HG02623 (cell line): ENCODE measurements at regions not wholly inside any gene's neighbourhood (a gene's known extent, or its start where the extent isn't known, plus 50 kb on each side); places are given as distances from the start of the nearest gene placed in this dataset.
"Not testable (repeated sequence)": the region's sequence is repeated elsewhere in the genome, so short reads cannot be mapped to it uniquely, and the experiment has no call there.

ENCODE experiments used
- ATAC-seq: cut with Tn5 transposase; IDR thresholded peaks from one replicate; pipeline ENCODE4 v1.9.1; 2021; ENCODE audit warnings: moderate library complexity; ENCODE audit not compliant: unreplicated experiment

DNA sequence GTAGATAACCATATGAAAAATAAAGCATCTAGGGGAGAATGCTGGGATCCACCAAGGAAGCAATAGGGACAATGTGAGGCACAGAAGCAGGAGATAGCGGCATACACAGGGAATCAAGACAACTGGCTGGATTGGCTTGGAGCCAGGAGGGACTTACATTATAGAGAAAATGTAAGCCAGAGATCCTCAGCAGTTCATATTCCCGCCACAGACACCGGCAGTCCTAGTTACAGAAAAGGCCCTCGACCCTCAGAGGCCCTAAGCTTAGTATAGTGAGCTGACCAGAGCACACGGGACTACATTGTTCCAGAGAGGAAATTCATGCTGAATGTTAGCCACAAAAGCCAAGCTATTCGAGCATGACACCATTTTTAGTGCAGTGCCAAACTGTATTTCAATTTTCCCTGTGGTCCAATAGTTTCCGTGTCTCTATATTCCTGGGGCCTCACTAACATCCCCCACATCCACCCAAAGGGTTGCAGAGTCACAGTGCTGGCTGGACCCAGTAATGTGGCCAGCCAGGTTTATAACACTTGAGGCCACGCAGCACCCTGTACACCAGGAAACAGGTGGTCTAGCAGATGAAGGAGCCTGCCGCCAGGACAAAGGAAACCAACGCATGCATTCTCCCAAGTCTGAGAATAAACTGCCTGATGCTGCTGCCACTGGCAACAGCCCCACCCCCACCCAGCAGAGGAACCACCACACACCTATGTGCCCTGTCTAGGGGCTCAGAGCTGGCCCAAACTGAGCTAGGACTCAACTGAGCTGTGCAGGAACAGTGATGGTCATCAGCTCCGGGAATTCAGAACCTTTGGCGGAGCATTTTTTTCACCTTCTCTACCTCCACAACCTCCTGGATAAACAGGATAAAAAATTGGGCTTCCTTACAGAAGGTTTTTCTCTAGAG lies 693.2 kb upstream of the CHD1 start:
- no peak for ATAC-seq

DNA sequence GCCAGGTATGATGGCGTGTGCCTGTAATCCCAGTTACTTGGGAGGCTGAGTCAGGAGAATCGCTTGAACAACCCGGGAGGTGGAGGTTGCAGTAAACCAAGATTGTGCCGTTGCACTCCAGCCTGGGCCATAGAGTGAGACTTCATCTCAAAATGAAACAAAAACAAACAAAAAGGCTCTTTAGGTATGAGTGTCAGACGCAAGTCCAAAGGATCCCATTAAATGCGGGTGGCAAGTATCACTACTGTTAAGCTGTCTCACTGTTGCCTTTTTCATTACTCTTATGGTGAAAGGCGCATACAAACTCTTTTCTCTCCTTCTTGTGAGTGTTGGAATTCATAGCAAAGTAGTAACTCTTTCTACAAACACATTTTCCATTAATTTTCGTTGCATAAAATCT lies 688.5 kb upstream of the CHD1 start:
- ATAC-seq, result no peak

DNA sequence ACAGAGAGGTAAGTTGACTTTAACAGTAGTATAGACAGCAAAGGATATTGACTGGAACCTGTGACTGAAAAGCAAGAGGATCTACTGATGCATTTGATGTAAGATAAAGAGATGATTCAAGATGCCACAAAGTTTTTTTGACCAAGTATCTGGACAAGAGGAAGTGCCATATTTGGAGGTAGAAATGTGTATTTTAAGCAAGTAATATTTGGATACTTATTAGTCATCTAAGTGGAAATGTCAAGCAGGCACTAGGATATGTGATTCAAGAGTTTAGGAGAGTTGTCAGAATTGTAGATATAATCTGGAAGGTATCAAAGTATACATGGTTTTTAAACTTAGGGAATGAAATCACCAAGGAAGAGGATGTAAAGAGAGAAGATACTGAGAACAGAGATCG lies 686.1 kb upstream of the CHD1 start:
- no peak for ATAC-seq

- no peak for ATAC-seq
Measured at GRCh38 chr5:99607124-99607523, 678.3 kb upstream of the CHD1 start.

- no peak for ATAC-seq
Measured at GRCh38 chr5:99605904-99606303, 677.1 kb upstream of the CHD1 start.

- ATAC-seq, result no peak
Measured at GRCh38 chr5:99600952-99601351, 672.1 kb upstream of the CHD1 start.

- no peak for ATAC-seq
Measured at GRCh38 chr5:99590806-99591205, 662.0 kb upstream of the CHD1 start.

- no peak for ATAC-seq
Measured at GRCh38 chr5:99589424-99589823, 660.6 kb upstream of the CHD1 start.

GRCh38 chr5:99587983-99588382 lies 659.2 kb upstream of the CHD1 start:
- ATAC-seq, result no peak

GRCh38 chr5:99586878-99587277 lies 658.1 kb upstream of the CHD1 start:
- no peak for ATAC-seq

- ATAC-seq, result not testable (repeated sequence)
Measured at GRCh38 chr5:99581204-99581603, 652.4 kb upstream of the CHD1 start.

GRCh38 chr5:99562937-99563627 lies 634.3 kb upstream of the CHD1 start:
- not testable (repeated sequence) for ATAC-seq

DNA sequence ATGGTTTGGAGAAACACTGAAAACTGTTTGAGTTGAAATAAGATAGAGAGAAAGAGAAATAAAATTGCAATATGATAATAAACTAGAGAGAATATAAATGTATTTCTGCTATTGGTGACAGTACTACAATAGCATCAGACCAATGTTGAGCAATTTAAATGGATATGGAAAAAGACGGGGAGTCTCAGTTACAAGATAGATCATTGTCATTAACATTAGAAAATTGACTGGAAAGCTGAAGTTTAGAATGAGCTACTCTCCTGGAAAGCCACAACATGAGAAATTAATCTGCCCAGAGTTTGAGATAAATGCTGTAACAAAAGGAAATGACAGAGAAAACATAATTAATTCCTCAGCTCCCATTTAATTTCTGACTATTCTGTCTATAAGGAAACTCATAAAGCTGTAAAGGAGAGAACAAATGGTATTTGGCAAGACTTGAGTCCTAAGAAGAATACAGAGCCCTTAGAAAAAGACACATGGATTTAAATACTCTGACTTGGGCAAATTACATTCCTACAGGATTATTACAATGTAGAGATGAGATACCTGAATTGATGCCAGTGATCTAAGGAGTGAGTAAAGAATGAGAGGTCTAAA lies 624.5 kb upstream of the CHD1 start:
- no peak for ATAC-seq

DNA sequence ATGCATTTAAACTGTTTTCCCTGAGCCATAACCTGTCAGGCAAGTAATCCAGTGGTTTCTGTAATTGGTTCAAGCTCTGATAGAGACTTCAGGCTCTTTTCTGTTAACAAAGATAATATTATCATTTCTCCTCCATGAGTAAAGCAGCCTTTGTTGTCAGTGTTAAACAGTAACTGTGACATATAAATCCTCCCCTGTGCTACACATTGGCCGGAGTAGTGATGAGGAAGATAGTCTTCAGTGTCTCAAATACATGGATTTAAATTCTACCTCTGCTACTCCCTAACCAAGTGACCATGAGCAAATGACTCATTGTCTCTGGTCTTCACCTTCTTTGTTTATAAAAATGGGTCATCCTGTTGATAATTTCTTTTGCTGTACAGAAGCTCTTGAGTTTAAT lies 615.5 kb upstream of the CHD1 start:
- ATAC-seq, result no peak

- ATAC-seq, result no peak
Measured at GRCh38 chr5:99543841-99544240, 615.0 kb upstream of the CHD1 start.

GRCh38 chr5:99534241-99534640 lies 605.4 kb upstream of the CHD1 start:
- not testable (repeated sequence) for ATAC-seq

GRCh38 chr5:99521666-99522065 lies 592.9 kb upstream of the CHD1 start:
- ATAC-seq, result not testable (repeated sequence)

- not testable (repeated sequence) for ATAC-seq
Measured at GRCh38 chr5:99515864-99516490, 587.2 kb upstream of the CHD1 start.

- ATAC-seq, result not testable (repeated sequence)
Measured at GRCh38 chr5:99510237-99510866, 581.5 kb upstream of the CHD1 start.

- not testable (repeated sequence) for ATAC-seq
Measured at GRCh38 chr5:99509064-99509463, 580.3 kb upstream of the CHD1 start.

DNA sequence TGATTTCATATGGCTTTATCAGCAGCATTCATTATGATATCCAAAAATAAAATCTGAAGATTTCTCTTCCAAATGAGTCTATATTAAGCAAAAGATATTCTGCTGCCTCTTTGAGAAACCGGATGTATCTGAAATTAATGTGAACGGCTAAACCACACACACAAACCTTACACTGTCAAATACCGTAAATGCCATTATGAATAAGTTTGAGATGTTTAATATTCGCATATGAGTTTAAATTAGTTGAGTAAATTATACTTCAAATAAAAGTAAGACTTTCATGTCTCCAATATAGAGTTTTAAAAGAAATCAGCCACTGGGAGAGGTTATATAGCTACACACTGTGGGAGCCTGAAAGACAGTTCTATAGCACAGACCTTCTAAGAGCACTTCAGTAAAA lies 566.6 kb upstream of the CHD1 start:
- ATAC-seq, result not testable (repeated sequence)
